Mesothelial cell of epicardium (in vitro differentiated cells): ENCODE measurements at regions not wholly inside any gene's neighbourhood (a gene's known extent, or its start where the extent isn't known, plus 50 kb on each side); places are given as distances from the start of the nearest gene placed in this dataset.
"Not testable (repeated sequence)": the region's sequence is repeated elsewhere in the genome, so short reads cannot be mapped to it uniquely, and the experiment has no call there.

Experiments used
- DNase-seq, 2 experiments: peaks; one replicate each; pipeline ENCODE4 v3.0.0; 2021; ENCODE audit warnings: low spot score in 2 of 2; ENCODE audit not compliant: unreplicated experiment in 2 of 2
- H3K27ac Mint-ChIP-seq: 2 replicates; pipeline ENCODE4 v1.8.0; 2021; ENCODE audit warnings: mixed read lengths
- H3K27me3 Mint-ChIP-seq: 2 replicates; pipeline ENCODE4 v1.8.0; 2021; ENCODE audit warnings: low read depth, mixed read lengths
- H3K36me3 Mint-ChIP-seq: 2 replicates; pipeline ENCODE4 v1.8.0; 2021; ENCODE audit warnings: mixed read lengths
- H3K4me1 Mint-ChIP-seq: 2 replicates; pipeline ENCODE4 v1.8.0; 2021; ENCODE audit warnings: mixed read lengths
- H3K4me3 Mint-ChIP-seq: 2 replicates; pipeline ENCODE4 v1.8.0; 2021; ENCODE audit warnings: mild to moderate bottlenecking, moderate library complexity, mixed read lengths
- H3K9me3 Mint-ChIP-seq: 2 replicates; pipeline ENCODE4 v1.8.0; 2021; ENCODE audit warnings: mixed read lengths
- CTCF ChIP-seq: fragments of 200-600 bp; sonication (generic); IDR thresholded peaks from one replicate; pipeline ENCODE4 v1.5.0; 2021; ENCODE audit warnings: antibody characterized with exemption; ENCODE audit not compliant: unreplicated experiment

GRCh38 chr11:134944986-134945385 lies 532.9 kb upstream of the B3GAT1 start:
- DNase-seq: no peak
- Mint-ChIP-seq H3K27me3 (no peaks in the 10 kb centered on the region), H3K4me3 (no peak overlapping the region), H3K4me1 (peaks cover 21% of the 10 kb centered on the region), H3K36me3 (no peaks in the 10 kb centered on the region), H3K27ac (no peak overlapping the region), H3K9me3 (no peaks in the 10 kb centered on the region)
- TF ChIP-seq CTCF: no peak

- DNase-seq: no peak
- H3K27ac Mint-ChIP-seq: no peak overlapping the region
These were observed 532.1 kb upstream of the B3GAT1 start for GRCh38 chr11:134944131-134944530.

GRCh38 chr11:134943544-134943943 lies 531.5 kb upstream of the B3GAT1 start:
- H3K4me3 Mint-ChIP-seq: no peak overlapping the region
- DNase-seq: no peak

More at GRCh38 chr11:134944131-134944530, 532.1 kb upstream of the B3GAT1 start:
- Mint-ChIP-seq H3K9me3 (no peaks in the 10 kb centered on the region), H3K4me1 (peaks cover 22% of the 10 kb centered on the region), H3K36me3 (no peaks in the 10 kb centered on the region), H3K27me3 (no peaks in the 10 kb centered on the region), H3K4me3 (no peak overlapping the region)
- TF ChIP-seq CTCF: no peak

GRCh38 chr11:134942681-134943080 lies 530.6 kb upstream of the B3GAT1 start:
- no peak overlapping the region for H3K27ac Mint-ChIP-seq
- peaks cover 32% of the 10 kb centered on the region for H3K4me1 Mint-ChIP-seq
- no peaks in the 10 kb centered on the region for H3K9me3 Mint-ChIP-seq
- H3K36me3 Mint-ChIP-seq: no peaks in the 10 kb centered on the region
- H3K27me3 Mint-ChIP-seq: no peaks in the 10 kb centered on the region
- TF ChIP-seq CTCF: no peak
- H3K4me3 Mint-ChIP-seq: no peak overlapping the region
- no peak for DNase-seq

More at GRCh38 chr11:134943544-134943943, 531.5 kb upstream of the B3GAT1 start:
- no peak for TF ChIP-seq CTCF
- Mint-ChIP-seq H3K9me3 (no peaks in the 10 kb centered on the region), H3K4me1 (peaks cover 27% of the 10 kb centered on the region), H3K27ac (no peak overlapping the region), H3K36me3 (no peaks in the 10 kb centered on the region), H3K27me3 (no peaks in the 10 kb centered on the region)

- H3K4me3 Mint-ChIP-seq, H3K36me3 Mint-ChIP-seq, H3K9me3 Mint-ChIP-seq, H3K27me3 Mint-ChIP-seq: not testable (repeated sequence)
- H3K4me1 Mint-ChIP-seq: peaks cover 35% of the 10 kb centered on the region
- TF ChIP-seq CTCF: peak; percentile 46
- peak in 1 of 2 experiments; percentile 61 for DNase-seq
- H3K27ac Mint-ChIP-seq: peak overlapping the region; percentile 45
These were observed 530.0 kb upstream of the B3GAT1 start for GRCh38 chr11:134941936-134942600.
